Esophagus squamous epithelium (tissue), 4 donors: ENCODE measurements at regions not wholly inside any gene's neighbourhood (a gene's known extent, or its start where the extent isn't known, plus 50 kb on each side); places are given as distances from the start of the nearest gene placed in this dataset.

ENCODE experiments used
- POLR2A ChIP-seq, 4 donors: fragments of 450-650 bp; IDR thresholded peaks; one replicate each; pipeline ENCODE4 v1.6.1; 2017; ENCODE audit warnings: antibody characterized with exemption in 4 of 4, mild to moderate bottlenecking in 4 of 4, moderate library complexity in 3 of 4
- TF ChIP-seq, protein P1 (sequence below), 6 experiments: fragments of 450-650 bp in 4 of 6; fragments of 200-600 bp in 2 of 6; sonication (generic) in 2 of 6; IDR thresholded peaks; one replicate each; pipeline ENCODE4 v1.5.1; 2016 to 2019; ENCODE audit warnings: antibody characterized with exemption in 6 of 6, mild to moderate bottlenecking in 4 of 6, moderate library complexity in 4 of 6

DNA sequence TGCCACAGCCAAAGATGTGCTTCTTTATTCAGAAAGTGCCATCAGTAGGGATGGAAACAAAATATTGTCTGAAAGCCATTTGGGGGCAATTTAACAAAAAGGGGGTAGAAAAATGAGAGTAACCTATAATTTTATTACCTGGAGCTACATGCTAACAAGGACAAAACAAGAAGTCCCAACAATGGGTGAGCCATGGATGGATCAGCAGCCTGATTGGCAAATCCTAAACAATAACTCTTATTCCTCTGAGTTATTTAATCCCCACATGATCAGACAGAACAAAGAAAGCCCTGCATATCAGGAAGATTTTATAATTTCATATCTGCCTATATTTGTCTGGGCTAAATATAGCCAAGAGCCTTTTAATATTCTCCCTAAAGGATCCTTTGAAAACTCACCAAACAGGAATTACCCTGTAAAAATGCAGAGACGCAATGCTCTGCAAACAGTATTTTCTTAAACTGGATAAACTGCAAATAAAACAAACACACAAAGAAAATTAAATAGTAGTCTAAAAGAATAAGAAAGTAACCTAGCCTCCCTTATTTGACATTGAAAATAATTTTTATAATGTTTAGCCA is 483.4 kb downstream of the ZNF608 start:
- TF ChIP-seq, protein P1, sequence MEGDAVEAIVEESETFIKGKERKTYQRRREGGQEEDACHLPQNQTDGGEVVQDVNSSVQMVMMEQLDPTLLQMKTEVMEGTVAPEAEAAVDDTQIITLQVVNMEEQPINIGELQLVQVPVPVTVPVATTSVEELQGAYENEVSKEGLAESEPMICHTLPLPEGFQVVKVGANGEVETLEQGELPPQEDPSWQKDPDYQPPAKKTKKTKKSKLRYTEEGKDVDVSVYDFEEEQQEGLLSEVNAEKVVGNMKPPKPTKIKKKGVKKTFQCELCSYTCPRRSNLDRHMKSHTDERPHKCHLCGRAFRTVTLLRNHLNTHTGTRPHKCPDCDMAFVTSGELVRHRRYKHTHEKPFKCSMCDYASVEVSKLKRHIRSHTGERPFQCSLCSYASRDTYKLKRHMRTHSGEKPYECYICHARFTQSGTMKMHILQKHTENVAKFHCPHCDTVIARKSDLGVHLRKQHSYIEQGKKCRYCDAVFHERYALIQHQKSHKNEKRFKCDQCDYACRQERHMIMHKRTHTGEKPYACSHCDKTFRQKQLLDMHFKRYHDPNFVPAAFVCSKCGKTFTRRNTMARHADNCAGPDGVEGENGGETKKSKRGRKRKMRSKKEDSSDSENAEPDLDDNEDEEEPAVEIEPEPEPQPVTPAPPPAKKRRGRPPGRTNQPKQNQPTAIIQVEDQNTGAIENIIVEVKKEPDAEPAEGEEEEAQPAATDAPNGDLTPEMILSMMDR (IDR thresholded peaks at IDR 0.05), result no peak
- TF ChIP-seq POLR2A (IDR thresholded peaks at IDR 0.05), result no peak
